COR-L47 (cell line): ENCODE measurements at regions not wholly inside any gene's neighbourhood (a gene's known extent, or its start where the extent isn't known, plus 50 kb on each side); places are given as distances from the start of the nearest gene placed in this dataset.
"Not testable (repeated sequence)": the region's sequence is repeated elsewhere in the genome, so short reads cannot be mapped to it uniquely, and the experiment has no call there.

Experiments used
- DNase-seq: peaks from one replicate; lab custom pipeline; 2025; lab: John Stamatoyannopoulos, UW

DNA sequence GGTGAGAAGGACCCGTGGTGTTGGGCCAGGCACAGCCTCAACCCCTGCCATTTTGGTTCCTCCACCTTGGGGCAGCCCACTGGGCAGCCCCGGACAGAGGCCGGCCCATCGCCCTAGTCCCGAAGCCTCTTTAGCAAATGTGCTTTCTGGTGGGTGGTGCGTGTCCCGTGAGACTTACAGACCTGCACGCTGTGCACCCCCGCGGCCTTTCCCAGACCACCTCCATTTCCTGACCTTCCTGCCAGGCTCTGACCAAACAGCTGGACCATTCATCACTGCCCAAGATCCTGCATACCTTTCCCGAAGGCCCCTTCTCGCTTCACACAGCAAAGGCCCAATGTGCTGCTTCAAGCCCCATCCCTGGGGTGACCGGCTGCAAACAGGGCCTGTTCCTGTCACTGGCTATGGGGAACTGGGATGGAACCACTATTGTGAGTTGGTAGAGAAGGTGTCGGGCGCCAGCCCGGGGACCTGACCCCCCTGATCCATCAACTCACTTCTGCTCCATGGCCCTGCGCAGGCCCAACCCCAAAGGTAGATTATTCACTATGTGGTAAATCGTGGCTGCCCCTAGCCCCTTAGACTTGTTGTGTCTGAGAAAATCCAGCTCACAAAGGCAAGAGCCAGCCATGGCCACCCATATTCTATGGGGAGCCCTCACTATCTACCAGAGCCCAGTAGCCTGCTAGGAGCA lies 341.0 kb downstream of the EIPR1 start:
- DNase-seq = no peak

DNA sequence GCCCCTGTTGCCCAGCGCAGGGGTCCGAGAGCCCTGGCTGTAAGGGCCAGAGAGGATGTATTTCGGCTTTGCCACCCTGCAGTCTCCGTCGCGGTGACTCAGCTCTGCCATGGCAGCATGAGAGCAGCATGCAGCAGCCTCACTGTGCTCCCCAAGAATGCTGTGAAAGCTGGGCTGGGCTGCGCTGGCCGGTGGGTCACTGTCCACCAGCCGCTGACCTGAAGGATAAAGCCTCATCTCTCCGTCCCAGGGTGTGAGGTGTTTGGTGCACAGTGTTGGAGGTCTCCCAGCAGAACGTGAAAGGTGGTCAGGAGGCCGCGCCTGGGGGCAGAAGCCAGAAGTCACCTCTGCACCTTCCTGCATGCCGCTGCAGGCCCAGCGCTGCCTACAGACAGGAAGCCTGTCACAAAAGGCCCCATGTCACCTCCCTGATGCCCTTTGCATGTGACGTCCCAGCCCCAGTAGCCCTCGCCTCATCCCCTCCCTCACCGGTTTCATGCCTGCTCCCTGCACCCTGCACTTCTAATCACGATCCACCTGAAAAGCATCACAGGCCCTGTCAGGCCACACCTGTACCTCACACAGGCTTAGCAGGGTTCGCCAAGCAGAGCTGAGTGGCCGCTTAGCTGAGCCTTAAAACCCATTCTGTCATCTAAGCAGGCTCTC lies 342.1 kb downstream of the EIPR1 start:
- DNase-seq = no peak

DNA sequence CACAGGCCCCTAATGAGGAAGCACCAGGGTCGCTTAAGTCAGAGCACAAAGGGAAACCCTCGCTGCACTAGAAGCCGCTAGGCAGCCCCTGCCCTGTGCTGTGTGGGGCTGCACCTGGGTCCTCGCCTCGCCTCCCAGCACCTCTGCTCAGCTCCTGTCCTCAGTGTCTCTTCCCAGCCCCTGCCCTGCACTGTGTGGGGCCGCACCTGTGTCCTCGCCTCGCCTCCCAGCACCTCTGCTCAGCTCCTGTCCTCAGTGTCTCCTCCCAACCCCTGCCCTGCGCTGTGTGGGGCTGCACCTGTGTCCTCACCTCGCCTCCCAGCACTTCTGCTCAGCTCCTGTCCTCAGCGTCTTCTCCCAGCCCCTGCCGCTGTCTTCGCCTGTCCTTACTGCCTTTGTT lies 342.8 kb downstream of the EIPR1 start:
- DNase-seq = no peak

DNA sequence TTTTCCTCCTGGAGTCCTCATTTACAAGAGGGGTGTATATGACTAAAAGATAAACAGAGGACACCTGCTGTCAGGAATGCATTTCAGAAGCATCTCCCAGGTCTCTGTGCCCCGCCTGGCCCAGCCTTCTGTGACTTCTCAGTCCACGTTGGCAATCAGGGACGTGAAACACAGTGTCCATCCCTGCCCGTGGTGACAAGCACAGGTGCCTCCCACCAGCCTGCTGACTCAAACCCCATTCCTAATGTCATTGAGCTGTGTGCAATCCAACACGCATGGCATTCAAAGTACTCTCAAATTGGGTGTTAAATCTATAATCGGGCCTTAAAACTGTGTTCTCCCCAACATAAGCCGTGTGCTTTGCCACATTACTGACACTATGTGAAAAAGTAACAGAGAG lies 343.2 kb downstream of the EIPR1 start:
- DNase-seq = no peak

DNA sequence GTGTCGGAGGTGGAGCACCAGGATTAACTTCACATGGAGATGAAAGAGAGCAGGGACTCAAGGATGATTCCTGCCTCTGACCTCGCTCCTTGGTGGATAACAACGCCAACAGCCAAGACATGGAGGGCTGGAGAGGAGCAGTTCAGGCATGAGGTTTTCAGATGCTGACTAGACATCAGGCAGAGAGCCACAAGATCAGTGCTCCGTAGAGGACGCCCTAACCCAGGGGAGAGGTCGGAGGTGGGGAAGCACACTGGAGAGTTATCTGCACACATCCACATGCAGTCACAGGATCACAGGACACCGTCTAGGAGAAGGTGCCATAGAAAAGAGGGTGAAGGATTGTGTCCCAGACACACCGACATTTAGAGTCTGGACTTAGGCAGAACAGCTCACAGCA lies 344.3 kb downstream of the EIPR1 start:
- DNase-seq = no peak

DNA sequence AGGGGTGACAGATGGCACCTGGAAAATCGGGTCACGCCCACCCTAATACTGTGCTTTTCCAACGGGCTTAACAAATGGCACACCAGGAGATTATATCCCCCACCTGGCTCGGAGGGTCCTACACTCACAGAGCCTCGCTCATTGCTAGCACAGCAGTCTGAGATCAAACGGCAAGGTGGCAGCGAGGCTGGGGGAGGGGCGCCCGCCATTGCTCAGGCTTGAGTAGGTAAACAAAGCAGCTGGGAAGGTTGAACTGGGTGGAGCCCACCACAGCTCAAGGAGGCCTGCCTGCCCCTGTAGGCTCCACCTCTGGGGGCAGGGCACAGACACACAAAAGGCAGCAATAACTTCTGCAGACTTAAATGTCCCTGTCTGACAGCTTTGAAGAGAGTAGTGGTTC lies 346.8 kb downstream of the EIPR1 start:
- DNase-seq = not testable (repeated sequence)

DNA sequence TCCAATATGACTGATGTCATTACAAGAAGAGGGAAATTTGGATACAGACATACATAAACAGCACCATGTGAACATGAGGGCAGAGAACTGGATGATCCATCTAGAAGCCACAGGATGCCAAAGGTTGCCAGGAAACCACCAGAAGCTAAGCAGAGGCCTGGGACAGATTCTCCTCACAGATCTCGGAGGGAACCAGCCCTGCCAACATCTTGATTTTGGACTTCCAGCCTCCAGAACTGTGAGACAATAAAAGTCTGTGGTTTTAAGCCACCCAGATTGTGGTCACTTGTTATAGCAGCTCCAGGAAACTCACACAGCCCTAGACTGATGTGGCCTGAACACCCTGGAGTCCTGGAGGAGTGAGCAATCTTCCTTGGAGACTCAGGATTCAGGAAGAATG lies 351.6 kb downstream of the EIPR1 start:
- no peak for DNase-seq

DNA sequence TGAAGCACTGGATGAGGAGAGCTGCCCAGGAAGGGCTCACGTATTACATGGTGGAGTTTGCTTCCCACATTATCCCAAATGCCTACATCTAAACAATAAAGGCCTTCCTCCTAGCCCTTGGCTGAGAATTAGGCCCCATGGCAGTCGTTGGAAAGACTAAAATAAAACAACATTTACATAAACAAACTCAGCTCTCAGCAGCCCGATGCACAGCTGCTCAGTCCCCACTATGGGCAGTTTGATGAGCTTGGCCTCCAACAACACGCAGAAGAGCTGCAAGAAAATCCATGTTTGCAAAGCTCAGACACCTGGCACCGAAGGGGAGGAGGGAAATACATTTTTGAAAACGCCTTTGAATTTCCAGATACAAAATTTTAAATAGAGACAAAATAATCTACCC lies 352.4 kb downstream of the EIPR1 start:
- no peak for DNase-seq

DNA sequence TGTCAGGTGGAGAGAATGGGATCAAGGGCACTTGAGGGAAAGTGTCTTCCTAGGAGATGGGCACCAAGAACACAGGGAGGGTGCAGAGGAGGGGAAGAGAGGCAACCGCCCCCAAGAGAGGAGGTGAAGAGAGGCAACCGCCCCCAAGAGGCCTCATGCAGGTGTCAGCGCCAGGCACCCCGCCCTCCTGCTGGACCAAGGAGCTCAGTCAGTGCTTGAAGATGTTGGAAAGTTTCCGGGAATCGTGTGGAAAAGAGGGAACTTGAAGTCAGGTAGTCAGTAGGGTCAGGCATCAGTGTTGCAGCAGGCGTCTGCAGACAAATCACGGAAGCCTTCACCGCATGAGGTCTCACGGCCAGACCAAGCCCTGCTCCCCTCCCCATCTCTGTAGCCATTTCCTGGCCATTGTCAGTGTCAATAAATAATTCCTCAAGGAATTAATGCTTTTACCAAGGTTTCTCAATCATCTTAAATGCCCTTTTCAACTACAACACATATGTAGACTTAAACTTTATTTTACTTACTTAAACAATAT lies 353.1 kb downstream of the EIPR1 start:
- no peak for DNase-seq

DNA sequence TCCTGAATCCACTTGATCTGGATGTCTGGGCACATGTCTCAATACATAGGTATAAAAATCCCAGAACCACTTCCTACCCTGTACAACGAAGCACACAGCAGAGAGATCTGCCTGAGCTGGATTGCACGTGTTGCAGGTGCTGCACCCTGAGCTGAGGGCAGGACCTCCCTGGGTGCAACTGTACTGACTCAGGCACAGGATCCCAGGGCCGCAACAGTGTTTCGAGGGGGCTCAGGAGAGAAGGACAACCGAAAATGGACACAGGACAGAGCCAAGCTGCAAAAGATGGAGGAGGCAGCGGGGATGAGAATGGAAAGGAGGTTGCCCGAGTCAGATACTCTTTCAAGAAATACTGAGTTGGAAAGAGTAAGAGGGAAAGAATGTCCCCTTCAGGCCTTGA lies 354.1 kb downstream of the EIPR1 start:
- no peak for DNase-seq

DNA sequence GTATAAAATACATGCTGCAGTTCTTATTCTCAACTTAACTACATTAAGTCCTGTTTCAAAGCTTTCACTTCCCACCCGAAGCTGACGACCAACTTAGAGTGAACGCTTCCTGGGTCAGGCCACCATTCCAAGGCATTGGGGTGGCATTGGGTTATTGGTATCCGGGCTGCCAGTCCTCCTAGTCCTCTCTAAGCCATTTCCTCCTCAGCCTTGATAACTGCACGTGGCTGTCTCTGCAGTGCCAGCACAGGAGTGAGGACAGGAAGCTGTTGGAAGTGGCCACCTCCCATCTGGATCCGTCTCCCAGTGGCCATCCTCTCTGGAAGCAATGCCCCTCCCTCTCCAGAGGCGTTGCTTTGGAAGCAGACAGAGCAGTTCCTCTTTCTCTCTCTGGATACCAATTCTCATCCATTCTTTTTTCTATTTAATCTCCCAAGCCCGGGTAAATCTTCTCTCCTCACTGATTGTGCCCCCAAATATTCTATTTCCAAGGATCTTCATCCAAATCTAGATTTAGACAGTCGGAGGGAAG lies 354.7 kb downstream of the EIPR1 start:
- no peak for DNase-seq

DNA sequence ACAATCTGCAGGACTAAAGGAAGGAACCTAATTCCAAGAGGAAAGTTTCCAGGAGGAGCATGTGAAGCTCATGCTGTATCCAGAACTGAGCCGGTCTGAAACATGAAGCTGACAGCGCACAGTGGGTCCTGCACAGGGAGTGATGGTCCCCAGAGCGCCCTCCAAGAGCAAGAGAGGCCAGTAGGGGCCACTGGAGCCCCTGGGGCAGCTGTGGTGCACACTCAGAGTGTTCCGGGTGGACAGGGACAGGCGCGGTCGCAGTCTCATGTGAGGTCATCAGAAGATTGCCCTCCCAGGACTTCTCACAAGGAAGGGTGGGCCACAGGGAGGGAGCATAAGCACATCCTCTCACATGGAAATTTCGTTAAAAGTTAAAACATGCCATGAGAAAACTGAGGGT lies 355.9 kb downstream of the EIPR1 start:
- DNase-seq = no peak

DNA sequence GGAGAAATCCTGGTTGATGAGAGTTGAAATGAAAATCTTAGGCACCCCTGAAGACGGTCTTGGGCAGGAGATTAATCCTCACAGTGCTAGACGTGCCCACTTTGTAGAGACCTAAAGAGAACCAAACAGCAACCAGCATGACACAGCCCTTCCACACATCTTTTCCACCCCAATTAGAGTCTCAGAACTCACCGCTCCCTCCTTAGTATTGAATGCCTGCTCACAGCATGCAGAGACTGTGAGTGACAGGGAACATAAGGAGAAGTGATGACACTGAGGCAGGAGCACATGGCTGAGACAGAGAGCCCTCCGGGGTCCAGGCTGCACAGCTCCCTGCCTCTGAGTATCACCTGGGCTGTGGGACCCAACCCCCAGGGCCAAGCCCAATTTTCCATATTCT lies 367.6 kb downstream of the EIPR1 start:
- no peak for DNase-seq

DNA sequence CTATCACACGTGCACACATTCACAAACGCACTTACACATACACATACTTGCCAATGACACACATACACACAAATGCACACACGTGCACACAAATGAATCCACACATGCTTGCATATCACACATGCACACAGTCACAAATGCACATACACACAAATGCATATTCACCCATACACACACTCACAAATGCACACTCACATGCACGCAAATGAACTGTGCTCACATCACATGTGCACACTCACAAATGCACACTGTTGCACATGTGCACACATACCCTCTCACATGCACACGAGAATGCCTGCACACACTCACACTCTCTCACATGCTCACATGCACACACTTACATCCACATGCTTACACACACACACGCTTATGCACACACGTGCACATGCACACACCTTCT lies 368.1 kb downstream of the EIPR1 start:
- no peak for DNase-seq

DNA sequence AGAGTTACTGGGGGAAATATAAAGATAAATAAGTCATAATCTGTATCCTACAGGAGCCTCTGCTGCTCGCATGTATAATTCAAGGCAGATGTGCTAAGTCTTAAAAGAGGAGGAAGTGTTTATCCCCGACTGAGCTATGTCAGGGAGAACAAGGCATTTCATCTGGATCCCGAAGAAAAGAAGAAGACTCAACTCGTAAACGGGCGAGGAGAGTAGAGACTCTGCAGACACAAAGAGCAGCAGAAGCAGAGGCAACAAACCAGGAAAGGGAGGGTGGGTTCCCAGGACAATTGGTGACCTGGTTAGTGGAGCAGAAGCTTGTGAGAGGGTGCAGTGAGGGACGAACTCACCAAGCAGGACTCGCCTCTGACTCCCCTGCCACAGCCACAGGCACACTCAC lies 368.6 kb downstream of the EIPR1 start:
- no peak for DNase-seq

DNA sequence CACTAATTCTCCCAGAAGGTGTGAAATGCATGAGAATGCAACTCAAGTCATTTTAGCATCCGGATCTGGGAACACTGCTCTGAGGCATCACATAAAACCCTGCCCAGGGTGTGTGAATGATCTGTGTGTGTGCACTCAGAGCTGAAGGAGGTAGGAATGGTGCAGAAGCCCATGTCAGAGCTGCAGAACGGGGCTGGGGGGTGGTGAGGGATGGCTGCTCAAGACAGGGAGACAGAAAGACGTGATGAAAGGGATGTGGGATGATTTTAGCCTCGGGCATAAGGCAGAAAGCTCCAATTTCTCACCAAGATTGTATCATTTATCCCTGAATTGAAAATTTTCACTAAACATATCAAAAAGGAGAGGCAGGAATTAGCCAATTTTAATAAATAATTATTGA lies 369.1 kb downstream of the EIPR1 start:
- no peak for DNase-seq

DNA sequence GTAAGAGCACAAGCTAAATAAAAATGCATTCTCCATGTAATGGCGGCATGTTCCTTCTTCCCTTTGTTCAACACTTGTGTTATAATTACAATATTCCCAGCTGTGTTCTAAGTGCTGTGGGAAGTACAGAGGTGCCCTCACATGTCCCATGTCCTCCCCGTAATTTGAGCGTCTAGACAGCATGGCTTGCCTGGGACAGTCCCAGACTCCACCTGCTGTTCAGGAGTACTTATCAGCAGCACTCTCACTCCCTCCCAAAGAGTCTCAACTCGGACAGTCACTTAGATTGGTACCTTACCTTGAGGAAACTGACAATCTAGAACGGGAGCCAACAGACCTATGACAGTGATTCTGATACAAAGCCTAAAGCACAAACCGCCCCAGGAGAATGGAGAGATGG lies 370.5 kb downstream of the EIPR1 start:
- DNase-seq = no peak

DNA sequence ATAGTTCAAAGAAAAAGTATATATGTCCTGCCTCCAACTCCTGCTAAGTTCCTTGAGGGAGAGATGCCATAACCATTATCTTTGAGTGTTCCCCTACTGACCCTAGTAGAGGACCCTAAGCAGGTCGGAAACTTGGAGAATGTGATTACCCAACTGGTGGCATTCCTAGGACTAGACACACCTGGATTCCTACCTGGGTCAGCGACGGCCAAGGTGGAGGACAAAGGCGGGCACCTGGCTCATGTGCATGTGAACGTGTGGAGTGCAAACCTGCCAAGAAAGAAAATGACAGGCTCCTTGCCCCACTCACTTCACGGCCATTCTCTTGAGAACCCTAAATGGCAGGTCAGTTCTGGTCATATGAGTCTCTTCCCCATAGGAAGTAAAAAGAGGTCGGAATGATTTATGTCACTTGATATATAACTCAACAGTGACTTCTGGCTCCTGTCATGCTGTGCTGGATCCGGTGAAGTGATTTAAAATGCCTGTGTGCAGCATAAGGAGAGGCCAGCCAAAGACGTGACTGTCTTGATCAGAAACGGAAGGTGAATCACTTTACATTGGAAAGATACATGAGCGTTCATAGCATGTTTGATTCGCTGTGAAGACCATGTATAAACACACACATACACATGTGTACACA lies 371.6 kb downstream of the EIPR1 start:
- DNase-seq = no peak

DNA sequence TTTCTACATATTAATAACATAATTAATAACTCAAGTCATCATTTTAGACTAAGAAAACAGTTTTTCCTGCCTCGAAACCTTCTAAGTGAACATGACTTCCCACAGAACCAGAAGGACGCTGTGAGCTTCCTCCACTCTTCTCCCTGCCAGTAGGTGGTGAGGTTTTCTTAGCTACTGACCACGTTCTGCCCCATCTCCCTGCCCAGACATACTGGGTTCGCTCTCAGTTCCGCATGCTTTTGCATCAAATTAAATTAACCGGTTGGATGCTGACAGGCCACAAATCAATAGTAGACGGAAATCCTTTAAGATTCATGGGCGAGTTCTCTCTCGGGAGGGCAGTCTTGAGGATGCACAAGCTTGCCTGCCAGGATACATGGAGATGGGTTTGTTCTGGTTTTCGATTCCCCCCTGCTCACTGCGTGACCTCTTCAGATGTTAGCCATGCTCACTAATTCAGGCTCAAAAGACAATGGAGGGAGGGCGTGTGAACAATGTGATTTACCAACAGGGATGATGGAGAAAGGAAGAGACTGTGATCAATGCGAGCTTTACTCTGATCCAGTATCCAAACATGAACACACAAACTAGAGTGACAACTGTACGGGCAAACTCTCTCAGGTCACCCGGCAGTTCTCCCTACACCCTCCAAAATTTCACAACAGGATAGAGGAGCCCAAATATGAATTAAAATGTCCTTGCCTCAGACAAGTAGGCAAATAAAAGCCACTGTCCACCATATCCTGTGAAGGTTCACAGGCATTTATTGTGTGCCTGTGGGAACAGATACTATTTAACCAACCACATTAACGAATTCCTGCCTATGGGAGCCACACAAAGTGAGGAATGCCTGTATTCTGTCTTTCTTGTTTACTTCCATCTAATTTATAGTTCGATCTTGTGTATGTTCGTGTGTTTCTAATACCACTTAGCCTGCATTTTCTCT lies 375.7 kb downstream of the EIPR1 start:
- DNase-seq = no peak

DNA sequence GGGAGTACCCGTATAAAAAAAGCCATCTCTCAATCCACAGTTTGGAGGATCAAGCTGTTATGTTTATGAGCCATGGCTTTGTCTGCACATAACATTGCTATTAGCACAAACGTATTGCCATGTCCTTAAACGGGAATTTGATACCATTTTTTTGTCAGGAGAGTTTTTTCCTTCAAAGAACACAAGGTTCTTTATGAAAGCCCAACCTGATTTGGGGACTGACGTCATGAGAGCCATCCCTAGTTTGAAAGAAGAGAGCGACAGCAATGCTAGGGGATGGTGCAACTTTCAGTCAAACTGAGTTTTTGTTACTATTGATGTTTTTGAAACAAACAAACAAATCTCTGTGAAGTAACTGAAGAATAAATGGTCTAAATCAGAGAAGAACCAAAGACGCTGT lies 376.6 kb downstream of the EIPR1 start:
- no peak for DNase-seq

DNA sequence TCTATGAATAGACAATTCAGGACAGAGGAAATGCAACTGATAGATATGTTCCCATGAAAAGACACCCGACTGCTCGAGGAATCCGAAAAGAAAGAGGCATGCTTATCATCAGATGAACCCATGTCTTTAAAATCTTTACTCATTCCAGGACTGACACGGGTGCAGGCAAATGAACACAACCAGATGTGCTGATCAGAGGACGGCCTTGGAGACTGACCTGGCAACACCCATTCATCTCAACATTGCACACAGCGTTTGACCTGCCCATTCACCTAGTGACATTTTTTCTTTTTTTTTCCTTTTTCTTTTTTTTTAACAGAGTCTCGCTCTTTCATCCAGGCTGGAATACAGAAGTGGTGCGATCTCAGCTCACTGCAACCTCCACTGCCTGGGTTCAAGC lies 377.5 kb downstream of the EIPR1 start:
- DNase-seq = no peak

DNA sequence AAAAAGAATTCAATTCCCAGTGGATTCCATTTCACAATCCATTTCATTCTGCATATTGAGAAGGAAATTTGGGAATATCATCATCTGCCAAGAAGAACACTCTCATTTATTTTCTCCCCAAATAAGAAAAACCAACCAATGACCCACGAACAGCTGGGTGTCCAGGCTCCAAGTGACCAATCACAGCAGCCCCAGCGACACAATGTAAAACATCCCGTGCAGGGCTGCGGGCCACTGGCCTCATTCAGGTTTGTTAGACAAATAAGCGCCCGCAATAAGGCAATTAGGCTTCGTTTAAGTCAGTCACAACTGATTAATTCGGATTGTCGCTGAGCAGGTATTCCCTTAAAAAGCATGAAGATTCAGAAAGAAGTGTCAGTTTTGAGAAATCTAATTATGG lies 378.6 kb downstream of the EIPR1 start:
- DNase-seq = no peak
